ENCODE measurements at regions not wholly inside any gene's neighbourhood (a gene's known extent, or its start where the extent isn't known, plus 50 kb on each side); places are given as distances from the start of the nearest gene placed in this dataset.
"Not testable (repeated sequence)": the region's sequence is repeated elsewhere in the genome, so short reads cannot be mapped to it uniquely, and the experiment has no call there.

- DNase-seq, result peak; percentile 74
These were observed 1111.8 kb downstream of the TAF11L14 start for GRCh38 chr5:18745988-18746615.

DNA sequence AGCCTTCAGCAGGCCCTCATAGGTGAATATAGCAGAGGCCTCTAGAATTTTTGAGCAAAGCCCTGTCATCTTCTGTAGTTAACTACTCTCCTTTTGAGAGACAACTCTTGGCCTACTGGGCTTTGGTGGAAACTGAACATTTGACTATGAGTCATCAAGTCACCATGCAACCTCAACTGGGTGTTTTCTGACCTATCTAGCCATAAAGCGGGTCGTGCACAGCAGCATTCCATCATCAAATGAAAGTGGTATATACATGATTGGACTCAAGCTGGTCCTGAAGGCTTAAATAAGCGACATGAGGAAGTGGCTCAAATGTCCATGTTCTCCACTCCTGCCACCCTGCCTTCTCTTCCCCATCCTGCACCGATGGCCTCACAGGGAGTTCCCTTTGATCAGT, 1115.5 kb downstream of the TAF11L14 start:
- DNase-seq, result no peak

- DNase-seq, result no peak
These were observed 1118.1 kb downstream of the TAF11L14 start for GRCh38 chr5:18752317-18752716.

DNA sequence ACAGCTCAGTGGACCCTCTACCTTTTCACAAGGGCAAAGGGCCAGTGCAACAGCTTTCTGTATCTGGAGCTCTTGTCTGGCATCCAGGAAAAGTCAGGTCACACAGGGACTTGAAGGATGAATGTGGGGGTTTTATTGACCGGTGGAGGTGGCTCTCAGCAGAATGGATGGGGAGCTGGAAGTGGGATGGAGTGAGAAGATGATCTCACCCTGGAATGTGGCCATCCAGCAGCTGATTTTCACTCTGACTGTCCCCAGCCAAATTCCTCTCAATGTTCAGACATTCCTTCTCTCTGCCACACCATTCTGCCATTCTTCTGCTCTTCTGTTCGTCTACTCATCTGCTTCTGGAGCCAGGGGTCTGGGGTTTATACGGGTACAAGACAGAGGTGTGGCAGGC, 1119.9 kb downstream of the TAF11L14 start:
- DNase-seq, result no peak

- DNase-seq, result no peak
These were observed 1127.5 kb downstream of the TAF11L14 start for GRCh38 chr5:18761801-18762200.

GRCh38 chr5:18764161-18764560, 1129.9 kb downstream of the TAF11L14 start:
- no peak for DNase-seq

GRCh38 chr5:18765304-18765703, 1131.0 kb downstream of the TAF11L14 start:
- DNase-seq, result no peak

DNA sequence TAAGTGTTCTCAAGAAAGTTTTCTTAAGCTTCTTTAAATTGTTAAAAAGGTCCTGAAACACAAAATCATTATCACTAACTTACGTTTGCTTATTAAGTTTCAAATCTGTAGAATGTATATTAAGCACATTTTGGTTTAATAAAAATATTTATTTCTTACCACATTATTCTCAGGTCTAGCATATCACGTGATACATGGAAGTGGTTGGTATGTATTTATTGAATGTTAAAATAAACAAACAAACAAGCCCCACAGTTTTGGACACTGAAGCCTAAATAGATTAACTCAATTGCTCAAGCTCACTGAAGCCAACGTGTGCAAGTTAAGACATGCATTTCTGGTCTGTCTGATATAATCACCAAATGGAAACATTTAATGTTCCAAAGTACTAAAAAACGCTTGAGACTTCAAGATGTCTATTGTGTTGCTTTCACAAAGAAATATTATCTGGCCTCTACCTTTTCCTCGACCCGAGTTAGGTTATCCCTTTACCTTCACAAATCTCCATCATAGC, 1136.9 kb downstream of the TAF11L14 start:
- DNase-seq, result no peak

DNA sequence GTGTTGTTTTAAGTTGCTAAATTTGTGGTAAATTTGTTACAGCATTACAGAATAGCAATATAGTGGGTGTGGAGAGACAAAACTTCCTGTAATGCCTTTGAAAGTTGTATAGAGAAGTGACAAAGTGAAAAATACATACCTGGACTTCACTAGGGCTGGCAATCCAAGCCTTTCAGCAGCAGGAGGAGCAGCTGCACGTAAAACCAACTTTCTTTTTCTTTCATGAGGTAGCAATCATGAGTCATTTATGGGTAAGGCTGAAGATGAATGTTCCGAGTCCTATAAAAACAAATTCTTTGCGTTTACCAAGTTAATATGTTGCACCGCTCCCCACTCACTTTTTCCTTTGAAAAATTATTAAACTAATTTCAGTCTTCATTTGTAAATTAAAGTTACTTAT, 1138.2 kb downstream of the TAF11L14 start:
- DNase-seq, result no peak

DNA sequence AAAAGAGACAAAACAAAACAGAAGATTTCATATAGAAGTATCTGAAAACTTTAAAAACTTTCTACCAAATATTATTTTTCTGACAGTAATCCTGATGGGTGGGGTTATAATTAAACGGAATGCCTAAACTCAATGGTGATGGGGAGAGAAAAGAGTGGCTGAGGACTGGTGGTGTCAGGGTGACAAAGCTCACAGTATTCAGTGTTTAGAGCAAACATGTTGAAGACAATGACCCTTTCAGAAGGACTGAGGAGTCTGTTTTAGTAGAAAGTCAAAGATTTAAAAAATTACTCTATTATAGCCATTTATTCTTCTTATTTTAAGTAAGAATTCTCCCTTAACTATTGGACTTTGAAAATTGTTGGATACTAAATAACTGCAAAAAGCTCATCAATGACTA, 1144.0 kb downstream of the TAF11L14 start:
- no peak for DNase-seq

- no peak for DNase-seq
These were observed 1155.1 kb downstream of the TAF11L14 start for GRCh38 chr5:18789218-18789998.

DNA sequence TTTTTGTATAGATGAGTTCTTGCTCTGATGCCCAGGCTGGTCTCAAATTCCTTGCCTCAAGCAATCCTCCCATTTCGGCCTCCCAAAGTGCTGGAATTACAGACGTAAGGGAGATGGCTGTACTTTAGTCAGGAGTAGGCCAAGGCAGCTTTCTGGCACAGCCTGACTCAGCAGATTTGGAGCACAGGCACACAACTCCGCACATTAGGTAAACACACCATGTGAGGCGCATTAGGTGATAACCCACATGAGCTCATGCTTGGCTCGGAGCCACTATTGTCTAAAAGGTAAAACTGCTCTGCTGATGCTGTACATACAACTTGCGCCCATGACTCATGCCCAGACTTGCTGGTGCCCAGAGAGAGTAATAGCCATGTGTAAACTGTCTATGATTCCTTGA, 1157.9 kb downstream of the TAF11L14 start:
- no peak for DNase-seq

GRCh38 chr5:18797222-18797621, 1163.0 kb downstream of the TAF11L14 start:
- no peak for DNase-seq

- no peak for DNase-seq
These were observed 1163.8 kb downstream of the TAF11L14 start for GRCh38 chr5:18798058-18798457.

GRCh38 chr5:18799482-18800128, 1165.3 kb downstream of the TAF11L14 start:
- DNase-seq, result no peak

DNA sequence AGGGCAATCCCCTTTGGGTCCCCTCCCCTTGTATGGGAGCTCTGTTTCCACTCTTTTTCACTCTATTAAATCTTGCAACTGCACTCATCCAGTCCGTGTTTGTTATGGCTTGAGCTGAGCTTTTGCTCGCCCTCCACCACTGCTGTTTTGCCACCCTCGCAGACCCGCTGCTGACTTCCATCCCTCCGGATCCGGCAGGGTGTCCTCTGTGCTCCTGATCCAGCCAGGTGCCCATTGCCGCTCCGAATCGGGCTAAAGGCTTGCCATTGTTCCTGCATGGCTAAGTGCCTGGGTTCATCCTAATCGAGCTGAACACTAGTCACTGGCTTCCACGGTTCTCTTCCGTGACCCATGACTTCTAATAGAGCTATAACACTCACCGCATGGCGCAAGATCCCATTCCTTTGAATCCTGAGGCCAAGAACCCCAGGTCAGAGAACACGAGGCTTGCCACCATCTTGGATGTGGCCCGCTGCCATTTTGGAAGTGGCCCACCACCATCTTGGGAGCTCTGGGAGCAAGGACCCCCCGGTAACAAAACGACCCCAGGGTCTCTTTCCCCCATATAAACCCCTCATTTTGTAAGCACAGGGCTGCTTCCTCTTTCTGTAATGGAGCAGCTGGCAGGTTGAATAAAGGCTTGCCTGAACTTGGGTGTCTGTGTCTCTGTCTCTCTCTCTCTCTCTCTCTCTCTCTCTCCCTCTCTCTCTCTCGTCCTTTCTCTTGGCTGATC, 1166.2 kb downstream of the TAF11L14 start:
- no peak for DNase-seq

- DNase-seq, result not testable (repeated sequence)
These were observed 1167.2 kb downstream of the TAF11L14 start for GRCh38 chr5:18801413-18801812.

DNA sequence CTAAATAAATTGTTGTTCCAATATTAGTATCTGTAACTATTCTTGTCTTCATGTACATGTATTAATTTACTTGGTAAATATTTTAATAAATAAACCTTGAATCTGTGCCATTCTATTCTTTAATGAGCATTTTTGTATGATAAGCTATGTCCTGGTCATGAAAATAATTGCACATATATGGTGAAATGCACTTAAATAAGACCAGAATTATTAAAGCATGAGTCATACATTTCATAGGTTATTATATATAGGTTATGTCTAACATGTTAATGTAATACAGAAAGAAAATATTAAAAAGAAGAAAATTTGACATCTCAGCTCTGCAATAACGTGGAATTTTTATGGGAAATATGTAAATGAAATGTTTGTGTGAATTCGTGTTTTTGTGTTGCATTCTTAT, 1168.1 kb downstream of the TAF11L14 start:
- no peak for DNase-seq

- no peak for DNase-seq
These were observed 1171.1 kb downstream of the TAF11L14 start for GRCh38 chr5:18805376-18805775.

DNA sequence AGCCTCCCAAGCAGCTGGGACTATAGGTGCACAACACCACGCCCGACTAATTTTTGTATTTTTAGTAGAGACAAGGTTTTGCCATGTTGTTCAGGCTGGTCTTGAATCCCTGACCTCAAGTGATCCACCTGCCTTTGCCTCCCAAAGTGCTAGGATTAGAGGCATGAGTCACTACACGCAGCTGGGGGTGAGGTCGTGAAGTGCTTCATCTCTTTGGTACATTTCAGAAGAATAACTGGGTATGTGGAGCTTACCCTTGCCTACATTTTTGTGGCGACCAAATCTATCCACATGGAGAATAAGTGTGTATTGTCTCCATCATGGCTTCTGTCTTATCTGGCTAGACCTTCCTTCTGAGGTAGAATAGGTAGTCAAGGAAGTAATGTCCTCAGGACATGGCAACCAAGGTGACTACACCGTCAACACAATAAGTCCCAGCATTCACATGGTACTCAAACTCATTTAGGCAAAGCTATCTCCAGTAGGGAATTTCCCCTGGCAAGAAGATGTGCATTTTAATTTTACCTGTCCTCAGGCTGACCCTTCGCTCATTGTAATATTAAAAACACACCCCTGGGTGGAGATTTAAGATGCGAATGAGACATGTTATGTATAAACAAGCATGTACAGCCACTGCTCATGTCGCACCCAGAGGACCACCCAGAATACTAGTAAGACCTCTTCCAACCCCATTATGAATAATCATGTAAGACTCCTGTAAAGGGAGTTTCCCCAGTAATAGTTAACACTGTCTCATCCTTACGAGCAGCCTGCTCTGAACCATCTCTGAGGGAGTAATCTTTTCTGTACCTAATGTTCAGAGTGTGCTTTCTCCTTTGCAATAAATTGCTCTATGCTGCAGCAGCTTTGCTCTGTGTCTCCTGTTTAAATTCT, 1173.2 kb downstream of the TAF11L14 start:
- no peak for DNase-seq

GRCh38 chr5:18811661-18812060, 1176.3 kb downstream of the CDH18 start:
- no peak for DNase-seq

GRCh38 chr5:18828351-18828750, 1159.6 kb downstream of the CDH18 start:
- DNase-seq, result no peak
